ENCODE measurements at regions not wholly inside any gene's neighbourhood (a gene's known extent, or its start where the extent isn't known, plus 50 kb on each side); places are given as distances from the start of the nearest gene placed in this dataset.
"Not testable (repeated sequence)": the region's sequence is repeated elsewhere in the genome, so short reads cannot be mapped to it uniquely, and the experiment has no call there.

DNA sequence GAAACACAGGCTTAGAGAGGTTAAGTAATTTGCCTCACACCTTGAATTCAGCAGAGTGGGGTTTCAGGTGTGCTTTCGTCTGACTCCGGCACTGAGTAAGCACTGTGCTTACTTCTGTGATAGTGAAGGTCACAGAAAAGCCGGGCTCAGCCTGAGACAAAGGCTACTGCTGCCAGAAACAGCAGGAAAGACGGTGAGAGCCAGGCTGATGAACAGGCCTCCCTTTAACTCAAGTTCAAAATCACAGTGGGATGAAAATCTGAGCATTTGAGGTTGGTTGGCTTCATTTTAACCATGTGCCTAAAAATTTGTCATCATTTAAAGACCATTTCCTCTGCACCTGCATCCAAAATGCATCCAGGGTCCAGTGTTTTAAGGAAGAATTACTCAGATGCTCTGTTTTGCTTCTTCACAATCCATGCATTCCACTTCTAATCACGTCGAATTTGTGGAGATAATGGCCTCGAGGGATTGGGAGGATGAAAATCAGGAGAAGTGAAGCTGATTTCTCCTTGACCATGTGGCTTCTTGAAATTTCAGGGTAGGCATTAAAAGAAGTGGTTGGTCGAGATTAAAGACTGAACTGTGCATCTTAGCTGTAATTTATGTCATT is 121.2 kb upstream of the LNX1 start:
- no peak for DNase-seq

DNA sequence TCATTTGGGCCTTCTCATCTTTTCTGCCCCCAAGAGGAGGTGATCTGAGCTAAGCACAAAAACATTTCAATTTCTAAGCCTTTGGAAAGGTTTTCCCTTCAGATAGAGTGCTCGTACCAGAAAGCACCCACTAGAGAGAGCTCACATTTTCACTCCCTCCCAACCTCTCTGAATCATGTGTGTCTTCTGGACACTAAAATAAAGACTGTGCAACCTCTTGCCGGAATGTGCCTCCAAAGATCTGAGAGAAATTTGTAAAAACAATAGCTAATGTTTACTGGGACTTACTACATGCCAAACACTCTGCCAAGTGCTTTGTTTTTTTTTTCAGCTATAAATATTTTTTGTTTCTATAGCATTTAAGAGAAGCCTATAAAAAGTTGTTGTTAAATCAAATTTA is 120.6 kb upstream of the LNX1 start:
- DNase-seq: no peak

- no peak for DNase-seq
These were observed 118.4 kb upstream of the LNX1 start for GRCh38 chr4:53709693-53710092.

GRCh38 chr4:53707491-53707890 is 116.2 kb upstream of the LNX1 start:
- no peak for DNase-seq

DNA sequence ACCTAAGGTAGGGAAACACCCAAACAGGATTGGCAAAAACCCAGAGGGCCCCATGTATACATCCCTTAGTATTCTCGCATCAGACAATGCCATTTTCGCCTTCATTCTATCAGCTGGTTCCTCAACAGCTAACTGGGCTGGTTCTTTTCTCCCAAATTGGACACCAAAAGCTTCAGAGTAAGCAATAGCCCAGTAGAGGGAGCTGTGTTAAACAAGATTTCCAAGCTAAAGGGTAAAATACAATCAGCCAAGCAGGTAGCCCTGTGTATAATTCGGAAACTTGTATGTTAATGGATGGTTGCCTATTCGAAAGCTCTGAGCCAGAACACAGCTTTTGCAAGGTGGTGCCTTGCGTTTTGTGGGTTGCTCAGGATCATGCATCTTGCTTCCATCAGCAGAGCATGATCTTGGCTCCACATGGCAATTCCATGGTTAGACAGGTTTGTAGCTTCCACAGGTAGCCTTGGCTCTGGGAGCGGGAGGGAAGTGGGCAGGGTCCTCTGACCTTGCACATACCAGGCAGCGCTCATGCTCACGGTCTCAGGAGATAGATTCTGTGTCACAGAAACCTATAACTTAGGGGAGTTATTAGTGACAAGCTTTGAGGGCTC is 115.2 kb upstream of the LNX1 start:
- DNase-seq: peak; percentile 29

- no peak for DNase-seq
These were observed 114.7 kb upstream of the LNX1 start for GRCh38 chr4:53705972-53706371.

GRCh38 chr4:53705151-53705764 is 114.0 kb upstream of the LNX1 start:
- no peak for DNase-seq

DNA sequence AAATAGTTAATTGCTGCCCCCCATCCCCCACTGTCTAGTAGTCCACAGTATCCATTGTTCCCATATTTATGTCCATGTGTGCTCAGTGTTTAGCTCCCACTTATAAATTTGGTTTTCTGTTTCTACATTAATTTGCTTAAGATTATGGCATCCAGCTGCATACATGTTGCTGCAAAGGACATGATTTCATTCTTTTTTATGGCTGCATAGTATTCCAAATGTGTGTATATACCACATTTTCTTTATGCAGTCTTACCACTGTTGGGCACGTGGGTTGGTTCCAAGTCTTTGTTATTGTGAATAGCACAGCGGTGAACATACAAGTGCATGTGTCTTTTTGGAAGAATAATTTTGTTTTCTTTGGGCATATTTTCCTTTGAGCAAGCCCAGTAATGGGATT is 113.0 kb upstream of the LNX1 start:
- no peak for DNase-seq

- DNase-seq: no peak
These were observed 112.0 kb upstream of the LNX1 start for GRCh38 chr4:53703267-53703655.

DNA sequence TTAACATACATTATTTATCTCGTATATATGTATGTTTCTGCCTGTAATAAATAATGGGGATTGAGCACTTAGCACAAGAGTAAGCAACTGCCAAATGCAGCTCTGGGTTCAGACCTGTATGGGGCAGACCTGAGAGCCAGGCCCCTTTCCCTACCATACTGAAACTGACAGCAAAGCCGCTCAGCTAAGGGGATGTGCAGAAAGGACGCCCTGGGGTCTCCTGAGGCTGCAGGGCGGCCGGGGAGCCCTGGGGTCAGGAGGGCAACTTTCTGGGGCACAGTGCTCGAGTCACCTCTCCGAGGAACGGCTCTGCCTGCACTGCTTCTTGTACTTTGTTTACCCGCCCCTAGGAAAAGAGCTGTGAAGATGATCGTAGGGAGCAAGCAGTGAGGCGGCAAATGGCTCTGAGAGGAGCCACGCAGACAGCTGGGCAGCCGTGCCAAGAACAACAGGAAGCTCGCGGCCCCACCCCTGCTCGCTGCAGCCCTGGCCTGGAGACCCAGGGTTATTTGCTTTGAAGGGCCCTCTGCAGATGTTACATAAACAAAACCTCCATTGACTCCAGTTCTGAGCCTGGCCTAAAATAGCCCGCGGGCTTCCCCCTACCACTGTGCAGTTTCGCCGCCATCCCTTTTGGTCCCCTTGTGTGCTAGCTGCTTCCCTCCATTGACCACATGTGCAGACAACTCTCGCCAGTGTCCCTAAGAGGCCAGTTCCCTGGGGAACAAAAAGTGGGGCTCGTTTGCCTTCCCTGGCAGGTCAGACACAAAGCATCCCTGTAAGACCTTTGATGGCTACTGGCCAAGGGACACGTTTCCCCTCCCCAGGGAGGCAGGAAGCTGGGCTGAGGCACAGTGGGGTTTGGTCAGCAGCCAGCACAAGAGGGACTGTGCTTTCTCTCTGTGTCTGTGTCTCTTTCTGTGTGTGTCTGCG is 111.3 kb upstream of the LNX1 start:
- peak; percentile 90 for DNase-seq

DNA sequence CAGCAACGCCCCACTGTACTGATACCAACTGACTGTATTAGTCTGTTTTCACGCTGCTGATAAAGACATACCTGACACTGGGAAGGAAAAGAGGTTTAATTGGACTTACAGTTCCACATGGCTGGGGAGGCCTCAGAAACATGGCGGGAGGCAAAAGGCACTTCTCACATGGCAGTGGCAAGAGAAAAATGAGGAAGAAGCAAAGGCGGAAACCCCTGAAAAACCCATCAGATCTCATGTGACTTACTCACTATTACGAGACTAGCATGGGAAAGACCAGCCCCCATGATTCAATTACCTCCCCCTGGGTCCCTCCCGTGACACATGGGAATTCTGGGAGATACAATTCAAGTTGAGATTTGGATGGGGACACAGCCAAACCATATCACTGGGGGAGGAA is 110.0 kb upstream of the LNX1 start:
- not testable (repeated sequence) for DNase-seq

DNA sequence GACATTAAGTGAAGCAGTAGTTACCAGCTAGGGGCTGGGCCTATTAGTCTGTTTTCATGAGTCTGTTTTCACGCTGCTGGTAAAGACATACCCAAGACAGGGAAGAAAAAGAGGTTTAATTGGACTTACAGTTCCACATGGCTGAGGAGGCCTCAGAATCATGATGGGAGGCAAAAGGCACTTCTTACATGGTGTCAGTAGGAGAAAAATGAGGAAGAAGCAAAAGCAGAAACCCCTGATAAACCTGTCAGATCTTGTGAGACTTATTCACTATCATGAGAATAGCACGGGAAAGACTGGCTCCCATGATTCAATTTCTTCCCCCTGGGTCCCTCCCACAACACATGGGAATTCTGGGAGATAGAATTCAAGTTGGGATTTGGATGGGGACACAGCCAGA is 108.0 kb upstream of the LNX1 start:
- not testable (repeated sequence) for DNase-seq

DNA sequence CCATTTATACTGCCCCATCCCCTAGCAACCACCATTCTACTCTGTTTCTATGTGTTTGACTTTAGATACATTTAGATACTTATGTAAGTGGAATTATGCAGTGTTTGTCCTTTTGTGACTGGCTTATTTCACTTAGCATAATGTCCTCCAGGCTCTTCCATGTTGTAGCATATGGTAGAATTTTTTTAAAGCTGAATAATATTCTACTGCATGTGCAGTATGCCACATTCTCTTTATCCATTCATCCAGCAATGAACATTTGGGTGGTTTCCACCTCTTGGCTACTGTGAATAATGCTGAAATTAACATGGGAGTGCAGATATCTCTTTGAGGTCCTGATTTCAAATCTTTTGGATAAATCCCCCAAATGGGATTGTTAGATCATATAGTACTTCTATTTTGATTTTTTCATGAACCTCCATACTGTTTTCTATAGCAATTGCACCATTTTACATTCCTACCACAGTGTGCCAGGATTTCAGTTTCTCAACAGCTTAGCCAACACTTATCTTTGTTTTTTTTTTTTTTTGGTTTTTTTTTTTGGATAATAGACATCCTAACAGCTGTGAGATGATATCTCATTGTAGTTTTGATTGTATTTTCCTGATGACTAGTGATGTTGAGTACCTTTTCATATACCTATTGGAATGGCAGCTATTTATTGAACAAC is 105.9 kb upstream of the LNX1 start:
- DNase-seq: no peak

GRCh38 chr4:53695540-53696463 is 104.5 kb upstream of the LNX1 start:
- no peak for DNase-seq

GRCh38 chr4:53694666-53695065 is 103.4 kb upstream of the LNX1 start:
- DNase-seq: no peak

DNA sequence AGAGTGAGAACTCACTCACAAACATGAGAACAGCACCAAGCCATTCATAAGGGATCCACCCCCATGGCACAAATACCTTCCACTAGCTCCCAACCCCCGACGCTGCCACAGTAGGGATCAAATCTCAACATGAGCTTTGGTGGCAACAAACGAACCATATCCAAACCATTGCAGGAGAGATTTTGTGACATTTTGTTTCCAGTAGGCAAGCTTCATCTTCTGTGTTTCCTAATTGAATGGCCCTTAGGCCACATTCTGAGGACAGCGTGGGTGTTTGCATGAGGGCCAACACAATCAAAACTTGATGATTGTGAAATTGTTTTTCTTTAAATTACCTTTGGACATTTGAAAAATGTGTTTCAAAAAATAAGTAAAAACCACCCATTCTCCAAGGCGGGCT is 102.6 kb upstream of the LNX1 start:
- no peak for DNase-seq

DNA sequence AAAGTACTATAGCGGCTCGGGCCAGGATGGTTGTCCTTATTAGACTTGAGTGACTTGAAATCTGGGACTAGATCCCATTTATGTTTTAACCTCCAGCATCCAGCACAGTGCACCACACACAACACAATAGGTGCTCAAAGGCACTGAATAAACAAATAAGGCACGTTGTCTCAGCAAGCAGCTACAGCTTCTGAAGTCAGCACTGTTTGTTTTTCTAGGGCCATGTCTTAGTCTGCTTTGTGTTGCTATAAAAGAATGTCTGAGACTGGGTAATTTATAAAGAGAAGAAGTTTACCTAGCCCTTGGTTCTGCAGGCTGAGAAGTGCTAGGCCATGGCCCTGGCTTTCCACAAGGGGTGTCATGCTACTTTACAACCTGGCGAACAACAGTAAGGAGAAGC is 102.1 kb upstream of the LNX1 start:
- no peak for DNase-seq

DNA sequence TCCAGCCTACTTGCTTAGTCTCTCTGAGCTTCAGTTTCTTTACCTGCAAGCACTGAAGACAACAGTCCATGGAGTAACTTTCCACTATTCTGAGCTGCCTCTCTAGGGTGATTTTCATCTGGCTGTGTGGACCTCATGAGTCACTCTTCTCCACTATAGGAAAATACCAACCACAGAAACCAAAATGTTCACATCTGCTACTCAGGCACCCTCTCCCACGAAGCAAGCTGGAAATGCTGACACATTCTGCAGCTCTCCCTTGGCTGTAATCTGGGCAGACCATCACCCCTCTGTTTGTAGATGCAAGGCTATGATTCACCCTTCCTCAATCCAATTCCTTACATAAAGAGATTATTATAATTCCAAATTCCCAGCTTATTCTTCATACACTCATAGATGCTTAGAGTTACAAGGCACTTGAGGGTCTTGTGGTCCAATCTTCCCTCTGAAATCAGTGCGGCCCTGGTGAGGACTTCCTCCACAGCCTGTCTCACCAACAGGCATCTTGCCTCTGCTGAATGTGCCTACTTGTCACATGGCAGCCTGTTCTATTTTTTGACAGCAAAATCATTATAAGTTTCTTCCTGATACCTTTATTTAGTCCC is 97.0 kb upstream of the LNX1 start:
- no peak for DNase-seq

GRCh38 chr4:53686521-53686920 is 95.2 kb upstream of the LNX1 start:
- DNase-seq: no peak

DNA sequence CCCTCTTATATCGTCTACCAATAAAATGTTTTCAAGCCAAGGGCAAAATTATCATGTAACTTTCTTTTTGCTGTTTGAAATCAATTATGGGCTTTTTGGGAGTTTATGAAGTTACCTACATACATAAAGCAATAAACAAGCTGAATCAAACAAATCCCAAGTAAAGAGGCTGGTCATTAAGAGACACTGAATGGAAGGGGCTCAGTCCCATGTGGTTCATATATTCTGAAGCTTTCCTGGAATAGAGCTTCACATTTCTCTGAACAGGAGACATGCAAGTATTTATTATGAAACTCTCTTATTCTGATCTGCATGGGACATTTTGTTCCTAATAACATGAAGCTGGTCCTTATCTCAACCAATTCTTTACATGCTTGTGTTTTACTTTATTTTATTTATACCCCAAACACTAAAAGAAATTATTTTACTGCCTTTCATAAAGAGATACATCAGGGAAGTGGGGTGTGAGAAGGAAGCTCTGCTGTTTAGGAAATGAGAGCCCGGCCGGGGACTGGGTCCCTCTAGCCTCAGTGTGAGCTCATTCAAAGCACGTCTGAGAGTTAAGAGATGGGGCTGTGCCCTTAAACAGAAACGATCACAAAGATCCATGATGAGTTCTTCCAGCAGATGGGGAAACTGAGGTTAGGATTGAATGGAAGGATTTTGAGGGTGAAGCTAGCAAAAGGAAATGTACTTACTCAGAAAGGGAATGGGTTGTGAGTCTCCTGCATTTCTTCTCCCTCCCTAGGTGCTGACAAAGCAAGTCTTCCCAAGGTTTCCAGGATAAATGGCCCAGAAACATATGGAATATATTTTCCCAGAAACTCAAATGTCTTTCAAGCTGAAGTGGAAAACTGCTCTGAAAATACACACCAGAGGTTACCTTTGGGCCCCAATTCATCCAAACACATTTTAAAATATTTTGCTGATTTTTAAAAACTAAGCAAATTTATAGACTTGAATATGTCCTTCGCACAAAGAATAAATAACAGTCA is 93.1 kb upstream of the LNX1 start:
- DNase-seq: no peak

Data from COR-L47 (cell line).